Amniotic epithelial cell (primary cell): ENCODE measurements at regions not wholly inside any gene's neighbourhood (a gene's known extent, or its start where the extent isn't known, plus 50 kb on each side); places are given as distances from the start of the nearest gene placed in this dataset.

Source experiments
- DNase-seq: peaks from one replicate; pipeline ENCODE4 v3.0.0-alpha.2; 2010; ENCODE audit warnings: low read depth

- DNase-seq, result no peak
Measured at GRCh38 chr17:71710816-71711215, 410.0 kb upstream of the SOX9 start.

- no peak for DNase-seq
Measured at GRCh38 chr17:71713846-71714245, 407.0 kb upstream of the SOX9 start.

- DNase-seq, result no peak
Measured at GRCh38 chr17:71724339-71724738, 396.5 kb upstream of the SOX9 start.

GRCh38 chr17:71725811-71726210 lies 395.0 kb upstream of the SOX9 start:
- no peak for DNase-seq

GRCh38 chr17:71726341-71726740 lies 394.5 kb upstream of the SOX9 start:
- no peak for DNase-seq

GRCh38 chr17:71727292-71727691 lies 393.5 kb upstream of the SOX9 start:
- no peak for DNase-seq

- no peak for DNase-seq
Measured at GRCh38 chr17:71727723-71728122, 393.1 kb upstream of the SOX9 start.

- DNase-seq, result no peak
Measured at GRCh38 chr17:71730871-71731270, 389.9 kb upstream of the SOX9 start.

- DNase-seq, result no peak
Measured at GRCh38 chr17:71735893-71736292, 384.9 kb upstream of the SOX9 start.

- no peak for DNase-seq
Measured at GRCh38 chr17:71740866-71741265, 380.0 kb upstream of the SOX9 start.

GRCh38 chr17:71741836-71742235 lies 379.0 kb upstream of the SOX9 start:
- no peak for DNase-seq

- DNase-seq, result no peak
Measured at GRCh38 chr17:71748872-71749271, 371.9 kb upstream of the SOX9 start.

GRCh38 chr17:71753070-71753469 lies 367.8 kb upstream of the SOX9 start:
- DNase-seq, result no peak

GRCh38 chr17:71757156-71757555 lies 363.7 kb upstream of the SOX9 start:
- no peak for DNase-seq

GRCh38 chr17:71757956-71758355 lies 362.9 kb upstream of the SOX9 start:
- no peak for DNase-seq

- DNase-seq, result no peak
Measured at GRCh38 chr17:71759422-71760060, 361.3 kb upstream of the SOX9 start.

GRCh38 chr17:71760062-71760720 lies 360.6 kb upstream of the SOX9 start:
- peak; percentile 23 for DNase-seq

GRCh38 chr17:71762526-71762925 lies 358.3 kb upstream of the SOX9 start:
- DNase-seq, result no peak

- DNase-seq, result no peak
Measured at GRCh38 chr17:71764505-71764904, 356.3 kb upstream of the SOX9 start.

- peak; percentile 29 for DNase-seq
Measured at GRCh38 chr17:71765437-71765836, 355.4 kb upstream of the SOX9 start.

- DNase-seq, result no peak
Measured at GRCh38 chr17:71769850-71770249, 351.0 kb upstream of the SOX9 start.

GRCh38 chr17:71777048-71777640 lies 343.7 kb upstream of the SOX9 start:
- peak; percentile 45 for DNase-seq

- DNase-seq, result no peak
Measured at GRCh38 chr17:71779482-71779881, 341.3 kb upstream of the SOX9 start.

- DNase-seq, result no peak
Measured at GRCh38 chr17:71780596-71780995, 340.2 kb upstream of the SOX9 start.
